Keratinocyte (primary cell): ENCODE measurements at regions not wholly inside any gene's neighbourhood (a gene's known extent, or its start where the extent isn't known, plus 50 kb on each side); places are given as distances from the start of the nearest gene placed in this dataset.

Experiments
- DNase-seq: peaks from one replicate; pipeline ENCODE4 v3.0.0-alpha.2; 2011; ENCODE audit warnings: low read depth, missing footprints, low spot score
- FAIRE-seq: peaks from 2 replicates; lab custom pipeline; 2011; peaks lifted over from hg19 to GRCh38; lab: Jason Lieb, UNC
- H2AFZ ChIP-seq: 2 replicates; pipeline ENCODE4 v1.6.0; 2012; ENCODE audit warnings: low read length, control low read depth, inconsistent platforms; ENCODE audit not compliant: control insufficient read depth
- H3K27ac ChIP-seq: 2 replicates; pipeline ENCODE4 v1.5.1; 2011; ENCODE audit warnings: low read length; ENCODE audit not compliant: control insufficient read depth, insufficient read depth
- H3K27me3 ChIP-seq: 3 replicates; pipeline ENCODE4 v1.6.0; 2011; ENCODE audit warnings: low read length; ENCODE audit not compliant: control insufficient read depth, insufficient read depth; ENCODE audit errors: extremely low read depth
- H3K36me3 ChIP-seq, 2 experiments: 2 replicates in 1 of 2; 3 replicates in 1 of 2; pipeline ENCODE4 v1.5.1; 2011; ENCODE audit warnings: low read length in 2 of 2, mild to moderate bottlenecking in 1 of 2; ENCODE audit not compliant: control insufficient read depth in 2 of 2, insufficient read depth in 2 of 2; ENCODE audit errors: extremely low read depth in 1 of 2
- H3K4me1 ChIP-seq: 3 replicates; pipeline ENCODE4 v1.5.1; 2011; ENCODE audit warnings: low read length; ENCODE audit not compliant: control insufficient read depth, insufficient read depth; ENCODE audit errors: extremely low read depth
- H3K4me2 ChIP-seq: 3 replicates; pipeline ENCODE4 v1.6.0; 2011; ENCODE audit warnings: low read depth, low read length; ENCODE audit not compliant: control insufficient read depth, insufficient read depth; ENCODE audit errors: extremely low read depth
- H3K4me3 ChIP-seq, 3 experiments: fragments of 200-600 bp in 1 of 3; sonication (generic) in 1 of 3; 2 replicates in 2 of 3; 3 replicates in 1 of 3; pipeline ENCODE4 v1.5.1; 2011 to 2016; ENCODE audit warnings: low read length in 3 of 3, mild to moderate bottlenecking in 3 of 3, control low read depth in 2 of 3, inconsistent platforms in 1 of 3, low read depth in 1 of 3, mixed read lengths in 1 of 3, mixed run types in 1 of 3, moderate library complexity in 1 of 3; ENCODE audit not compliant: control insufficient read depth in 2 of 3, insufficient read depth in 2 of 3; ENCODE audit errors: extremely low read depth in 1 of 3
- H3K79me2 ChIP-seq: 2 replicates; pipeline ENCODE4 v1.6.0; 2012; ENCODE audit warnings: low read length; ENCODE audit not compliant: control insufficient read depth, insufficient read depth
- H3K9ac ChIP-seq: 3 replicates; pipeline ENCODE4 v1.6.0; 2011; ENCODE audit warnings: low read length; ENCODE audit not compliant: control insufficient read depth, insufficient read depth; ENCODE audit errors: extremely low read depth
- H3K9me1 ChIP-seq: 3 replicates; pipeline ENCODE4 v1.6.0; 2011; ENCODE audit warnings: low read length; ENCODE audit not compliant: control insufficient read depth, insufficient read depth; ENCODE audit errors: extremely low read depth
- H3K9me3 ChIP-seq: 2 replicates; pipeline ENCODE4 v1.5.1; 2012; ENCODE audit warnings: low read depth, low read length; ENCODE audit not compliant: control insufficient read depth
- H4K20me1 ChIP-seq: 3 replicates; pipeline ENCODE4 v1.6.0; 2011; ENCODE audit warnings: low read length; ENCODE audit not compliant: control insufficient read depth, insufficient read depth; ENCODE audit errors: extremely low read depth
- CTCF ChIP-seq, 3 experiments: IDR thresholded peaks in 1 of 3; conservative IDR thresholded peaks in 1 of 3; optimal IDR thresholded peaks in 1 of 3; 2 replicates in 2 of 3; 3 replicates in 1 of 3; pipeline versions ENCODE3 to v1.5.1; 2011; ENCODE audit warnings: low read length in 3 of 3, mild to moderate bottlenecking in 3 of 3, moderate library complexity in 2 of 3, control low read depth in 1 of 3, inconsistent platforms in 1 of 3; ENCODE audit not compliant: insufficient read depth in 2 of 3; ENCODE audit errors: extremely low read depth in 1 of 3
- EZH2 ChIP-seq: IDR thresholded peaks from one replicate; pipeline ENCODE4 v1.6.1; 2012; ENCODE audit warnings: inconsistent platforms, mild to moderate bottlenecking, low read length, moderate library complexity
- dilution Hi-C: fragments of 300-500 bp; cut with MboI; formaldehyde crosslinking; loops from one replicate; pipeline ENCODE4 v1.7.0; 2020; ENCODE audit warnings: low sequenced_read_pairs; ENCODE audit not compliant: extremely low pct_ligation_motif_present

DNA sequence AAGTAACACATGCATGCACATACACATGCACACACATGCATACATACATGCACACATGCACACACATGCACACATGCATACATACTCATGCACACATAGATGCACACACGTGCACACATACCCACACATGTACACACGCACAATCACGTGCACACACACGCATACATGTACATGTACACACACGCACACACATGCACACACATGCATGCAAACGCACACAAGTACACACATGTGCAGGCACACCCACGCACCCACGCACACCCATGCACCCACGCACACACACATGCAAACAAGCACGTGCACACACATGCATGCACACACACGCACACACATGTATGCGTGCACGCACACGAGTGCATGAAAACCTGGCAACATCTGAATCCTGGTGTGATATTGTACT is 232.7 kb upstream of the CDH4 start:
- H3K9ac ChIP-seq: no peak overlapping the region
- no peak for FAIRE-seq

GRCh38 chr20:61023612-61024011 is 228.4 kb upstream of the CDH4 start:
- Histone ChIP-seq H3K4me2 (no peak overlapping the region), H3K27me3 (peaks cover 15% of the 10 kb centered on the region), H3K36me3 (no peaks in the 10 kb centered on the region), H3K27ac (no peak overlapping the region), H2AFZ (no peak overlapping the region), H3K9me1 (no peaks in the 10 kb centered on the region), H3K9ac (no peak overlapping the region), H3K79me2 (no peaks in the 10 kb centered on the region), H3K4me3 (no peak overlapping the region), H4K20me1 (no peaks in the 10 kb centered on the region), H3K9me3 (peaks cover 4% of the 10 kb centered on the region), H3K4me1 (no peaks in the 10 kb centered on the region)
- no peak for TF ChIP-seq EZH2
- no peak for TF ChIP-seq CTCF (optimal IDR thresholded peaks at IDR 0.05 in 1 of 3, IDR thresholded peaks at IDR 0.05 in 1 of 3, conservative IDR thresholded peaks at IDR 0.05 in 1 of 3; ENCODE audit: extremely low read depth in 1 of 3, insufficient read depth in 2 of 3, low read length in 3 of 3)
- FAIRE-seq (no peak), DNase-seq (no peak)
- dilution Hi-C loops: no loop called here

More for the DNA sequence above, 232.7 kb upstream of the CDH4 start:
- peaks cover 26% of the 10 kb centered on the region for H3K27me3 ChIP-seq
- no peak for TF ChIP-seq CTCF (optimal IDR thresholded peaks at IDR 0.05 in 1 of 3, IDR thresholded peaks at IDR 0.05 in 1 of 3, conservative IDR thresholded peaks at IDR 0.05 in 1 of 3; ENCODE audit: extremely low read depth in 1 of 3, insufficient read depth in 2 of 3, low read length in 3 of 3)
- TF ChIP-seq EZH2: no peak
- no peak overlapping the region for H2AFZ ChIP-seq
- DNase-seq: no peak
- H3K9me1 ChIP-seq: no peaks in the 10 kb centered on the region
- H3K4me3 ChIP-seq: no peak overlapping the region
- no peaks in the 10 kb centered on the region for H3K36me3 ChIP-seq
- H4K20me1 ChIP-seq: no peaks in the 10 kb centered on the region
- no peaks in the 10 kb centered on the region for H3K79me2 ChIP-seq
- no peaks in the 10 kb centered on the region for H3K4me1 ChIP-seq
- H3K9me3 ChIP-seq: peaks cover 4% of the 10 kb centered on the region
- dilution Hi-C loops: no loop called here
- H3K27ac ChIP-seq: no peak overlapping the region
- H3K4me2 ChIP-seq: no peak overlapping the region
